Keratinocyte (primary cell): ENCODE measurements at regions not wholly inside any gene's neighbourhood (a gene's known extent, or its start where the extent isn't known, plus 50 kb on each side); places are given as distances from the start of the nearest gene placed in this dataset.

Source experiments
- CTCF ChIP-seq, 3 experiments: IDR thresholded peaks in 1 of 3; conservative IDR thresholded peaks in 1 of 3; optimal IDR thresholded peaks in 1 of 3; 2 replicates in 2 of 3; 3 replicates in 1 of 3; pipeline versions ENCODE3 to v1.5.1; 2011; ENCODE audit warnings: low read length in 3 of 3, mild to moderate bottlenecking in 3 of 3, moderate library complexity in 2 of 3, control low read depth in 1 of 3, inconsistent platforms in 1 of 3; ENCODE audit not compliant: insufficient read depth in 2 of 3; ENCODE audit errors: extremely low read depth in 1 of 3
- EZH2 ChIP-seq: IDR thresholded peaks from one replicate; pipeline ENCODE4 v1.6.1; 2012; ENCODE audit warnings: inconsistent platforms, mild to moderate bottlenecking, low read length, moderate library complexity

GRCh38 chr7:42991024-42991423 is 58.8 kb downstream of the MRPL32 start:
- TF ChIP-seq CTCF (optimal IDR thresholded peaks at IDR 0.05 in 1 of 3, IDR thresholded peaks at IDR 0.05 in 1 of 3, conservative IDR thresholded peaks at IDR 0.05 in 1 of 3; ENCODE audit: extremely low read depth in 1 of 3, insufficient read depth in 2 of 3, low read length in 3 of 3), result no peak
- TF ChIP-seq EZH2, result no peak
